OCI-LY1 (cell line): ENCODE measurements at regions not wholly inside any gene's neighbourhood (a gene's known extent, or its start where the extent isn't known, plus 50 kb on each side); places are given as distances from the start of the nearest gene placed in this dataset.

Experiments
- H2AFZ ChIP-seq: fragments of 200-600 bp; sonication (generic), shearing (Covaris generic); 2 replicates; pipeline ENCODE4 v1.6.0; 2014; ENCODE audit warnings: antibody characterized with exemption, mild to moderate bottlenecking, low read length
- H3F3A ChIP-seq: fragments of 200-600 bp; sonication (generic), shearing (Covaris generic); 2 replicates; pipeline ENCODE4 v1.6.0; 2014; ENCODE audit warnings: mild to moderate bottlenecking, antibody characterized with exemption, low read length, moderate library complexity; ENCODE audit not compliant: insufficient read depth
- H3K27ac ChIP-seq: fragments of 200-600 bp; sonication (generic); 2 replicates; pipeline ENCODE4 v1.5.1; 2014; ENCODE audit warnings: low read length, mixed run types, mild to moderate bottlenecking, low read depth; ENCODE audit not compliant: poor library complexity, severe bottlenecking
- H3K27me3 ChIP-seq: fragments of 200-600 bp; sonication (generic); 2 replicates; pipeline ENCODE4 v1.6.0; 2014; ENCODE audit warnings: antibody characterized with exemption, mild to moderate bottlenecking, low read length, moderate library complexity; ENCODE audit not compliant: insufficient read depth
- H3K36me3 ChIP-seq: fragments of 200-600 bp; sonication (generic); 2 replicates; pipeline ENCODE4 v1.6.1; 2014; ENCODE audit warnings: mild to moderate bottlenecking, antibody characterized with exemption, low read length, moderate library complexity, mixed read lengths; ENCODE audit not compliant: insufficient read depth
- H3K4me1 ChIP-seq: fragments of 200-600 bp; sonication (generic); 2 replicates; pipeline ENCODE4 v1.5.1; 2014; ENCODE audit warnings: mild to moderate bottlenecking, low read length, moderate library complexity; ENCODE audit not compliant: insufficient read depth, severe bottlenecking
- H3K4me2 ChIP-seq: fragments of 200-600 bp; sonication (generic), shearing (Covaris generic); 2 replicates; pipeline ENCODE4 v1.6.1; 2014; ENCODE audit warnings: low read length
- H3K4me3 ChIP-seq: fragments of 200-600 bp; sonication (generic); 2 replicates; pipeline ENCODE4 v1.5.1; 2014; ENCODE audit warnings: low read length, low read depth, mild to moderate bottlenecking, mixed read lengths; ENCODE audit not compliant: poor library complexity, severe bottlenecking
- H3K79me2 ChIP-seq: fragments of 200-600 bp; shearing (Covaris generic); 2 replicates; pipeline ENCODE4 v1.6.1; 2016; ENCODE audit warnings: mixed run types, low read length, mixed read lengths; ENCODE audit not compliant: insufficient read depth
- H3K9ac ChIP-seq: fragments of 200-600 bp; sonication (generic), shearing (Covaris generic); 2 replicates; pipeline ENCODE4 v1.6.1; 2014; ENCODE audit warnings: mild to moderate bottlenecking, low read length, mixed read lengths
- H3K9me2 ChIP-seq: fragments of 200-600 bp; sonication (generic), shearing (Covaris generic); 2 replicates; pipeline ENCODE4 v1.6.1; 2014; ENCODE audit warnings: low read depth, mild to moderate bottlenecking, low read length, mixed read lengths
- H3K9me3 ChIP-seq: fragments of 200-600 bp; shearing (Covaris generic); 2 replicates; pipeline ENCODE4 v1.6.1; 2014; ENCODE audit warnings: low read length, mixed read lengths
- H4K20me1 ChIP-seq: fragments of 200-600 bp; sonication (generic), shearing (Covaris generic); 2 replicates; pipeline ENCODE4 v1.6.0; 2016; ENCODE audit warnings: mild to moderate bottlenecking, low read length; ENCODE audit not compliant: insufficient read depth
- CTCF ChIP-seq: fragments of 200-600 bp; sonication (generic), shearing (Covaris generic); IDR thresholded peaks from 2 replicates; pipeline ENCODE4 v1.5.1; 2017; ENCODE audit warnings: mild to moderate bottlenecking, antibody characterized with exemption, low read length, moderate library complexity, mixed read lengths
- EZH2 ChIP-seq: fragments of 200-600 bp; sonication (generic), shearing (Covaris generic); IDR thresholded peaks from 2 replicates; pipeline ENCODE4 v1.8.0; 2017; ENCODE audit warnings: borderline replicate concordance, mixed run types, mild to moderate bottlenecking, antibody characterized with exemption, low read length, moderate library complexity, mixed read lengths

DNA sequence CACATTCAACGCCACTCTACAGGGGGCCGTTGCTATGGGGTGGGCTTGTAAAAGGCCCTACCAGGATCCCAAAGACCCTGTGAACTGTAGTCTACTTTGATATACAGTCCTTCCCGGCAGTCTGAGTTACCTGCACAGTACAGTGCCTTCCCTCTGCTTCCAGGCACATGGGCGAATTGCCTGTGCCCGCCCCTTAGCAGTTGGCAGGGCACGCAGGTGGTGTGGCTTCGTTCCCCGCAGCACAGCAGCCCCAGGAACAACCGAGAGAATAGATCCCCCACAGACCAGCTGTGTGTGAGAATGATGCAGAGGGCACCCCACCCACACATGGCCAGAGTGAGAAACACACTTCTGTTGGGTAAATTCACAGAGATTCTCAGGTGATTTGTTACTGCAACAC, 60.6 kb downstream of the MRPL57 start:
- Histone ChIP-seq H3K9me2 (no peaks in the 10 kb centered on the region), H4K20me1 (no peaks in the 10 kb centered on the region), H3K4me3 (no peak overlapping the region), H3K79me2 (no peaks in the 10 kb centered on the region), H3K27me3 (no peaks in the 10 kb centered on the region), H3K36me3 (no peaks in the 10 kb centered on the region), H3K4me1 (no peaks in the 10 kb centered on the region), H3K27ac (no peak overlapping the region), H3F3A (no peaks in the 10 kb centered on the region), H2AFZ (no peak overlapping the region), H3K9ac (no peak overlapping the region), H3K4me2 (no peak overlapping the region), H3K9me3 (no peaks in the 10 kb centered on the region)
- TF ChIP-seq CTCF, result no peak
- TF ChIP-seq EZH2, result no peak

GRCh38 chr13:21238267-21238666, 61.8 kb downstream of the MRPL57 start:
- Histone ChIP-seq H3K27me3 (no peaks in the 10 kb centered on the region), H3F3A (no peaks in the 10 kb centered on the region), H3K36me3 (no peaks in the 10 kb centered on the region), H3K4me3 (no peak overlapping the region), H3K4me2 (no peak overlapping the region), H3K79me2 (no peaks in the 10 kb centered on the region), H3K4me1 (no peaks in the 10 kb centered on the region), H3K9me2 (no peaks in the 10 kb centered on the region), H2AFZ (no peak overlapping the region), H3K9me3 (no peaks in the 10 kb centered on the region), H3K9ac (no peak overlapping the region), H3K27ac (no peak overlapping the region), H4K20me1 (no peaks in the 10 kb centered on the region)
- TF ChIP-seq EZH2, result no peak
- TF ChIP-seq CTCF, result no peak

DNA sequence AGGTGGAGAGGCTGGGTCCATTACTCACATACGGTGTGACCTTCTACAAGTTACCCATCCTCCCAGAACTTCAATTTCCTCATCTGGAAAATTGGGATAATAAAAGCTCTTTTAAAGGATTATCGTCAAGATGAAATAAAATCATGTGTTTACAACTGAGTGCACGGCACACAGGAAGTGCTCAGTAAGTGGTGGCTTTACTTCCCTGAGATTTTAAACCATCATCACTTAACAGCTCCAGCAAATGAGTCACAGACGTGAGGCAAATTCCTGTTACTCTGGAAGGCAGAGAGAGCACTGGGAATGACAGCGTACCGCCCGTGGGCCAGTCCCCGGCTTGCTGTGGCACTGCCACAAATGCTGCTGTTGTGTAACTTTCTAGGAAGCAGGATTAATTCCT, 64.1 kb downstream of the MRPL57 start:
- H3K9me3 ChIP-seq, result no peaks in the 10 kb centered on the region
- no peaks in the 10 kb centered on the region for H3K9me2 ChIP-seq
- no peak overlapping the region for H3K9ac ChIP-seq
- no peaks in the 10 kb centered on the region for H3K27me3 ChIP-seq
- no peaks in the 10 kb centered on the region for H4K20me1 ChIP-seq
- no peak overlapping the region for H3K27ac ChIP-seq
- no peak overlapping the region for H3K4me3 ChIP-seq
- no peak overlapping the region for H2AFZ ChIP-seq
- no peak overlapping the region for H3K4me2 ChIP-seq
- no peaks in the 10 kb centered on the region for H3F3A ChIP-seq
- no peaks in the 10 kb centered on the region for H3K36me3 ChIP-seq
- no peaks in the 10 kb centered on the region for H3K4me1 ChIP-seq
- TF ChIP-seq EZH2, result no peak
- no peak for TF ChIP-seq CTCF
- no peaks in the 10 kb centered on the region for H3K79me2 ChIP-seq
